H9 (cell line): ENCODE measurements at regions not wholly inside any gene's neighbourhood (a gene's known extent, or its start where the extent isn't known, plus 50 kb on each side); places are given as distances from the start of the nearest gene placed in this dataset.

ENCODE experiments used
- DNase-seq: peaks from one replicate; pipeline ENCODE4 v3.0.0-alpha.2; 2017
- H2AFZ ChIP-seq: one replicate; pipeline ENCODE4 v1.6.1; 2013; ENCODE audit warnings: mild to moderate bottlenecking, low read length, control low read depth, moderate library complexity
- H2AK5ac ChIP-seq: 2 replicates; pipeline ENCODE4 v1.6.1; 2013; ENCODE audit warnings: low read length, control low read depth, mixed read lengths; ENCODE audit not compliant: insufficient read length
- H2BK120ac ChIP-seq: one replicate; pipeline ENCODE4 v1.6.1; 2013; ENCODE audit warnings: low read depth, mild to moderate bottlenecking, low read length, control low read depth, inconsistent platforms; ENCODE audit not compliant: poor library complexity, severe bottlenecking
- H2BK12ac ChIP-seq: 2 replicates; pipeline ENCODE4 v1.6.1; 2013; ENCODE audit warnings: low read length, control low read depth, mixed read lengths, low read depth; ENCODE audit not compliant: insufficient read length
- H2BK15ac ChIP-seq: 2 replicates; pipeline ENCODE4 v1.6.1; 2013; ENCODE audit warnings: low read depth, low read length, control low read depth
- H2BK20ac ChIP-seq: one replicate; pipeline ENCODE4 v1.6.1; 2013; ENCODE audit warnings: low read depth, mild to moderate bottlenecking, low read length, control low read depth, inconsistent platforms; ENCODE audit not compliant: poor library complexity, severe bottlenecking
- H2BK5ac ChIP-seq: 2 replicates; pipeline ENCODE4 v1.6.1; 2013; ENCODE audit warnings: low read length, control low read depth, mixed read lengths; ENCODE audit not compliant: insufficient read length
- H3K14ac ChIP-seq: 2 replicates; pipeline ENCODE4 v1.6.1; 2013; ENCODE audit warnings: low read length, control low read depth; ENCODE audit not compliant: insufficient read depth
- H3K18ac ChIP-seq: 2 replicates; pipeline ENCODE4 v1.6.1; 2013; ENCODE audit warnings: low read depth, mild to moderate bottlenecking, mixed read lengths, low read length, control low read depth; ENCODE audit not compliant: insufficient read length
- H3K23ac ChIP-seq: 2 replicates; pipeline ENCODE4 v1.6.1; 2013; ENCODE audit warnings: low read length, control low read depth, mixed read lengths, low read depth; ENCODE audit not compliant: insufficient read length
- H3K23me2 ChIP-seq: 2 replicates; pipeline ENCODE4 v1.6.1; 2013; ENCODE audit warnings: low read depth, mild to moderate bottlenecking, mixed read lengths, low read length, control low read depth; ENCODE audit not compliant: insufficient read length, poor library complexity, severe bottlenecking
- H3K27ac ChIP-seq: 2 replicates; pipeline ENCODE4 v1.5.1; 2013; ENCODE audit warnings: low read length, control low read depth, mixed read lengths, low read depth; ENCODE audit not compliant: insufficient read length
- H3K27me3 ChIP-seq: 2 replicates; pipeline ENCODE4 v1.6.1; 2013; ENCODE audit warnings: low read length, control low read depth, inconsistent platforms; ENCODE audit not compliant: insufficient read depth
- H3K4ac ChIP-seq: 2 replicates; pipeline ENCODE4 v1.6.1; 2013; ENCODE audit warnings: low read depth, mild to moderate bottlenecking, control low read depth, inconsistent platforms, low read length, moderate library complexity
- H3K4me1 ChIP-seq: 2 replicates; pipeline ENCODE4 v1.6.1; 2013; ENCODE audit warnings: low read length, control low read depth, inconsistent platforms; ENCODE audit not compliant: insufficient read depth
- H3K4me2 ChIP-seq: 2 replicates; pipeline ENCODE4 v1.6.1; 2013; ENCODE audit warnings: low read length, control low read depth, mixed read lengths; ENCODE audit not compliant: insufficient read length, insufficient read depth
- H3K56ac ChIP-seq: 2 replicates; pipeline ENCODE4 v1.6.1; 2013; ENCODE audit warnings: low read depth, mild to moderate bottlenecking, mixed read lengths, low read length, control low read depth; ENCODE audit not compliant: insufficient read length
- H3K79me1 ChIP-seq: 2 replicates; pipeline ENCODE4 v1.6.1; 2013; ENCODE audit warnings: low read depth, mild to moderate bottlenecking, moderate library complexity, low read length, control low read depth, inconsistent platforms; ENCODE audit not compliant: insufficient read depth, poor library complexity, severe bottlenecking
- H3K79me2 ChIP-seq: 2 replicates; pipeline ENCODE4 v1.6.1; 2013; ENCODE audit warnings: low read length, control low read depth, inconsistent platforms; ENCODE audit not compliant: insufficient read depth
- H3K9ac ChIP-seq: 2 replicates; pipeline ENCODE4 v1.6.1; 2013; ENCODE audit warnings: low read length, control low read depth, mixed read lengths; ENCODE audit not compliant: insufficient read length; ENCODE audit errors: extremely low read depth
- H3K9me3 ChIP-seq: one replicate; pipeline ENCODE4 v1.6.1; 2013; ENCODE audit warnings: low read depth, low read length, inconsistent platforms; ENCODE audit not compliant: control insufficient read depth
- H3T11ph ChIP-seq: one replicate; pipeline ENCODE4 v1.6.1; 2013; ENCODE audit warnings: mild to moderate bottlenecking, low read length, control low read depth, inconsistent platforms
- H4K20me1 ChIP-seq: one replicate; pipeline ENCODE4 v1.6.1; 2013; ENCODE audit not compliant: control insufficient read depth, insufficient read length, insufficient read depth
- H4K5ac ChIP-seq: 2 replicates; pipeline ENCODE4 v1.6.1; 2013; ENCODE audit warnings: low read depth, mild to moderate bottlenecking, mixed read lengths, low read length, control low read depth; ENCODE audit not compliant: insufficient read length
- H4K8ac ChIP-seq: replicated peaks from 2 replicates; pipeline ENCODE4 v1.6.1; 2013; ENCODE audit warnings: low read length, control low read depth, mixed read lengths, low read depth; ENCODE audit not compliant: insufficient read length
- H4K91ac ChIP-seq: 2 replicates; pipeline ENCODE4 v1.6.1; 2013; ENCODE audit warnings: low read depth, mild to moderate bottlenecking, moderate library complexity, mixed read lengths, low read length, control low read depth; ENCODE audit not compliant: insufficient read length
- H3K27ac Mint-ChIP-seq, 3 experiments: 2 replicates in 2 of 3; 3 replicates in 1 of 3; pipeline ENCODE4 v1.8.0; 2020 to 2021; ENCODE audit warnings: mixed read lengths in 3 of 3, mild to moderate bottlenecking in 1 of 3, moderate library complexity in 1 of 3
- H3K27me3 Mint-ChIP-seq: 2 replicates; pipeline ENCODE4 v1.8.0; 2021; ENCODE audit warnings: low read depth, mild to moderate bottlenecking, moderate library complexity, mixed read lengths
- H3K36me3 Mint-ChIP-seq, 3 experiments: 2 replicates in 2 of 3; 3 replicates in 1 of 3; pipeline ENCODE4 v1.8.0; 2020 to 2021; ENCODE audit warnings: low read depth in 3 of 3, mixed read lengths in 3 of 3; ENCODE audit not compliant: insufficient read depth in 1 of 3
- H3K4me1 Mint-ChIP-seq, 2 experiments: 2 replicates each; pipeline ENCODE4 v1.8.0; 2020; ENCODE audit warnings: mixed read lengths in 2 of 2
- H3K4me3 Mint-ChIP-seq, 2 experiments: 2 replicates in 1 of 2; 3 replicates in 1 of 2; pipeline ENCODE4 v1.8.0; 2020 to 2021; ENCODE audit warnings: mild to moderate bottlenecking in 2 of 2, mixed read lengths in 2 of 2, moderate library complexity in 1 of 2
- H3K9me3 Mint-ChIP-seq, 2 experiments: 2 replicates in 1 of 2; 3 replicates in 1 of 2; pipeline ENCODE4 v1.8.0; 2020; ENCODE audit warnings: mild to moderate bottlenecking in 2 of 2, mixed read lengths in 2 of 2, moderate library complexity in 1 of 2
- WGBS: extraction: QIAGEN DNeasy Blood & Tissue Kit; methylation state at CpG from one replicate; pipeline ENCODE4 v1.1.7; 2013; ENCODE audit warnings: missing lambda C conversion rate, low lambda C conversion rate, mixed read lengths; ENCODE audit not compliant: insufficient read length; ENCODE audit errors: extremely low coverage; 5-methylcytosine and 5-hydroxymethylcytosine counted together
- TF ChIP-seq, protein P1 (sequence below): fragments of 200-600 bp; sonication (generic); conservative IDR thresholded peaks from 3 replicates; pipeline ENCODE4 v1.8.0; 2021; ENCODE audit warnings: antibody characterized with exemption, mild to moderate bottlenecking

- Histone ChIP-seq H4K91ac (no peak overlapping the region), H3K27me3 (no peaks in the 10 kb centered on the region), H2AK5ac (no peak overlapping the region), H2AFZ (no peak overlapping the region), H3K9me3 (no peaks in the 10 kb centered on the region), H3K14ac (no peak overlapping the region), H4K8ac (no peak overlapping the region), H3K4me1 (no peaks in the 10 kb centered on the region), H3K9ac (no peak overlapping the region), H2BK5ac (no peak overlapping the region), H2BK20ac (no peak overlapping the region), H3K4ac (no peak overlapping the region), H3K4me2 (no peak overlapping the region), H3K23ac (no peak overlapping the region), H4K5ac (no peak overlapping the region), H3K79me1 (no peaks in the 10 kb centered on the region), H3K23me2 (no peaks in the 10 kb centered on the region), H2BK12ac (no peak overlapping the region), H4K20me1 (no peaks in the 10 kb centered on the region), H3K79me2 (no peaks in the 10 kb centered on the region), H2BK15ac (no peak overlapping the region), H3K18ac (no peak overlapping the region), H3T11ph (no peak overlapping the region), H3K56ac (no peak overlapping the region), H2BK120ac (no peak overlapping the region), H3K27ac (no peak overlapping the region)
- peaks cover 7% of the 10 kb centered on the region for H3K27me3 Mint-ChIP-seq
- TF ChIP-seq, protein P1, sequence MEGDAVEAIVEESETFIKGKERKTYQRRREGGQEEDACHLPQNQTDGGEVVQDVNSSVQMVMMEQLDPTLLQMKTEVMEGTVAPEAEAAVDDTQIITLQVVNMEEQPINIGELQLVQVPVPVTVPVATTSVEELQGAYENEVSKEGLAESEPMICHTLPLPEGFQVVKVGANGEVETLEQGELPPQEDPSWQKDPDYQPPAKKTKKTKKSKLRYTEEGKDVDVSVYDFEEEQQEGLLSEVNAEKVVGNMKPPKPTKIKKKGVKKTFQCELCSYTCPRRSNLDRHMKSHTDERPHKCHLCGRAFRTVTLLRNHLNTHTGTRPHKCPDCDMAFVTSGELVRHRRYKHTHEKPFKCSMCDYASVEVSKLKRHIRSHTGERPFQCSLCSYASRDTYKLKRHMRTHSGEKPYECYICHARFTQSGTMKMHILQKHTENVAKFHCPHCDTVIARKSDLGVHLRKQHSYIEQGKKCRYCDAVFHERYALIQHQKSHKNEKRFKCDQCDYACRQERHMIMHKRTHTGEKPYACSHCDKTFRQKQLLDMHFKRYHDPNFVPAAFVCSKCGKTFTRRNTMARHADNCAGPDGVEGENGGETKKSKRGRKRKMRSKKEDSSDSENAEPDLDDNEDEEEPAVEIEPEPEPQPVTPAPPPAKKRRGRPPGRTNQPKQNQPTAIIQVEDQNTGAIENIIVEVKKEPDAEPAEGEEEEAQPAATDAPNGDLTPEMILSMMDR = no peak
- WGBS = no CpG with 5 or more reads among the region's 9 CpGs
- H3K27ac Mint-ChIP-seq = no peak overlapping the region
- DNase-seq = peak; percentile 19
- no peaks in the 10 kb centered on the region for H3K9me3 Mint-ChIP-seq
- H3K36me3 Mint-ChIP-seq = no peaks in the 10 kb centered on the region
- H3K4me3 Mint-ChIP-seq = no peak overlapping the region
- H3K4me1 Mint-ChIP-seq = no peaks in the 10 kb centered on the region
Measured at GRCh38 chr22:49685116-49685515, 142.6 kb downstream of the BRD1 start.
